ENCODE measurements at regions not wholly inside any gene's neighbourhood (a gene's known extent, or its start where the extent isn't known, plus 50 kb on each side); places are given as distances from the start of the nearest gene placed in this dataset.

GRCh38 chr1:13929313-13929712, 229.3 kb downstream of the PRDM2 start:
- TF ChIP-seq, protein P1, sequence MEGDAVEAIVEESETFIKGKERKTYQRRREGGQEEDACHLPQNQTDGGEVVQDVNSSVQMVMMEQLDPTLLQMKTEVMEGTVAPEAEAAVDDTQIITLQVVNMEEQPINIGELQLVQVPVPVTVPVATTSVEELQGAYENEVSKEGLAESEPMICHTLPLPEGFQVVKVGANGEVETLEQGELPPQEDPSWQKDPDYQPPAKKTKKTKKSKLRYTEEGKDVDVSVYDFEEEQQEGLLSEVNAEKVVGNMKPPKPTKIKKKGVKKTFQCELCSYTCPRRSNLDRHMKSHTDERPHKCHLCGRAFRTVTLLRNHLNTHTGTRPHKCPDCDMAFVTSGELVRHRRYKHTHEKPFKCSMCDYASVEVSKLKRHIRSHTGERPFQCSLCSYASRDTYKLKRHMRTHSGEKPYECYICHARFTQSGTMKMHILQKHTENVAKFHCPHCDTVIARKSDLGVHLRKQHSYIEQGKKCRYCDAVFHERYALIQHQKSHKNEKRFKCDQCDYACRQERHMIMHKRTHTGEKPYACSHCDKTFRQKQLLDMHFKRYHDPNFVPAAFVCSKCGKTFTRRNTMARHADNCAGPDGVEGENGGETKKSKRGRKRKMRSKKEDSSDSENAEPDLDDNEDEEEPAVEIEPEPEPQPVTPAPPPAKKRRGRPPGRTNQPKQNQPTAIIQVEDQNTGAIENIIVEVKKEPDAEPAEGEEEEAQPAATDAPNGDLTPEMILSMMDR (conservative IDR thresholded peaks at IDR 0.05; ENCODE audit: low read depth, low read length): no peak
- TF ChIP-seq EZH2phosphoT487 (IDR thresholded peaks at IDR 0.05; ENCODE audit: borderline replicate concordance, low read length): no peak
- no peak for TF ChIP-seq EZH2 (IDR thresholded peaks at IDR 0.05; ENCODE audit: low read length, unreplicated experiment)
